SKM-1 treated with dmso at 0.1 percent for 144 hours (cell line): ENCODE measurements at regions not wholly inside any gene's neighbourhood (a gene's known extent, or its start where the extent isn't known, plus 50 kb on each side); places are given as distances from the start of the nearest gene placed in this dataset.
A peak's percentile ranks its signal among the peaks of the same experiment; 100 is the strongest.
"Not testable (repeated sequence)": the region's sequence is repeated elsewhere in the genome, so short reads cannot be mapped to it uniquely, and the experiment has no call there.

Source experiments
- DNase-seq: peaks from one replicate; lab custom pipeline; 2025; ENCODE audit not compliant: unreplicated experiment; lab: John Stamatoyannopoulos, UW

DNA sequence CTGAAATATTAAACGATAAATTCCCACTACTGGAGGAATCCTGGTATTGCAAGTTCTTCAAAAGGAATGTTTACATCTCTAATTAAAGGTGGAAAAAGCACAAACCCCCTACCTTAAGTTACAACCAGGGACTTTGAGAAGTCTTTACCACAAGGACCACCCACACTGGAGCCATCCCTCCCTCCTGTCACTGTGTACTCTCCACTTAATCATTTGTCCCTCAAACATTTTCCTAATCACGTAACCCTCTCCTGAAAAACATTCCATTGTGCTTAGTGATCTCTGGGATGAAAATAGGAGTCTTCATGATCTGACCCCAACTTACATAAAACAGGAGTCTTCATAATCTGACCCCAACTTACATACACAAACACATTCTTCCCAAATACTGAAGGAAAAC lies 85.7 kb downstream of the SUCLG1 start:
- no peak for DNase-seq

GRCh38 chr2:84362541-84362940 lies 96.5 kb downstream of the SUCLG1 start:
- no peak for DNase-seq

GRCh38 chr2:84338069-84338468 lies 121.0 kb downstream of the SUCLG1 start:
- DNase-seq: peak; percentile 79

DNA sequence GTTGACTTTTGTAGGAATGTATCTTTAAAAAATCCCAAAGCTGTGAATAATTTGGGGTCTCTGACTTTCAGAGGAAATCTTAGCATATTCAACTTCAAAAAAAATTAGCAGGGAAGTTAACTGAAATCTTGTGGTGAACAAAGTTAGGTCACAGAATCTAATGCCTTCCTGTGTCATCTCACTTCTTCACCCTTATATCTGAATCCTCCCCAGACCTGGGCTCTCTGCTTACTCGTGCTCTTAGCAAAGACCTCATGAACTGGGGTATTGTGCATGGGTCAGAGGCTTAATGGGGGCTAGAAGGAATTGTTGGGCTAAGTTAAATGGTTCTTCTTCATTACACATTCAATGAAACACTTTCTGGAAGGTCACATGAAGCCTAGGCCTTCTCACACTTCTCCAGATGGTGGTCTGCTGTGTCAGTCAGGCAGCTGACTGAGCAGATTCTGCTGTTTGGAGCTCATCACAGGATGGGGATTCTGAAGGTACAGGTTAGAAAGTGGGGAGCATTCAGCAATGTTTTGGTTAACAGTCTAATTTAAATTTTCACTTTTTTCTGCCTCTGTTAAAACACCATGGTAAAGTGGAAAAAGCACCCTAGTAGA lies 131.3 kb downstream of the SUCLG1 start:
- DNase-seq: no peak

GRCh38 chr2:84326831-84327432 lies 132.1 kb downstream of the SUCLG1 start:
- no peak for DNase-seq

- DNase-seq: no peak
Measured at GRCh38 chr2:84323890-84324289, 135.2 kb downstream of the SUCLG1 start.

- DNase-seq: no peak
Measured at GRCh38 chr2:84320940-84321339, 138.1 kb downstream of the SUCLG1 start.

- no peak for DNase-seq
Measured at GRCh38 chr2:84319581-84319980, 139.5 kb downstream of the SUCLG1 start.

- no peak for DNase-seq
Measured at GRCh38 chr2:84317135-84317534, 141.9 kb downstream of the SUCLG1 start.

GRCh38 chr2:84314901-84315330 lies 144.2 kb downstream of the SUCLG1 start:
- peak; percentile 88 for DNase-seq

DNA sequence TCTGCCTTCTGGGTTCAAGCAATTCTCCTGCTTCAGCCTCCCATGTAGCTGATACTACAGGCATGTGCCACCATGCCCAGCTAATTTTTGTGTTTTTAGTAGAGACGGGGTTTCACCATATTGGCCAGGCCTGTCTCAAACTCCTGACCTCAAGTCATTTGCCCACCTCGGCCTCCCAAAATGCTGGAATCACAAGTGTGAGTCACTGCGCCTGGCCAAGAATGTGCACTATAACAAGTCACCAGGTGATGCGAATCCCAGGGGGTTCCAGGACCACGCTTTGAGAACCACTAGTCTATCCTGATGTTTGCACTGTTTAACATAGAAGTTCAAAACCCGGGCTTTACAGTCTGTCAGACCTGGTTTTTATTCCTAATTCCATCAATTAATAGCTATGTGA lies 144.8 kb downstream of the SUCLG1 start:
- no peak for DNase-seq

- no peak for DNase-seq
Measured at GRCh38 chr2:84309281-84309680, 149.8 kb downstream of the SUCLG1 start.

DNA sequence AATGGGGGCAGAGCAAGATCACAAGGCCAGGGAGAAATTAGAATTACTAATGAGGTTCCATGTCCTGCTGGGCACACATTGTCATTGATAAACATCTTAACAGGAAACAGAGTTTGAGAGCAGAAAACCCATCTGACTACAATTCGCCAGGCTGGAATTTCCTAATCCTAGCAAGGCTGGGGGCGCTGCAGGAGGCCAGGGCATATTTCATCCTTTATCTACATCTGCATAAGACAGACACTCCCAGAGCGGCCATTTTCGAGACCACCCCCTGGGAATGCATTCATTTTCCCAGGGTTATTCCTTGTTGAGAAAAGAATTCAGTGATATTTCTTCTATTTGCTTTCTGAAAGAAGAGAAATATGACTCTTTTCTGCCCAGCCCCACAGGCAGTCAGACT lies 152.7 kb downstream of the SUCLG1 start:
- no peak for DNase-seq

GRCh38 chr2:84302513-84303412 lies 156.3 kb downstream of the SUCLG1 start:
- DNase-seq: peak; percentile 84

GRCh38 chr2:84301717-84302116 lies 157.4 kb downstream of the SUCLG1 start:
- no peak for DNase-seq

GRCh38 chr2:84300696-84301029 lies 158.4 kb downstream of the SUCLG1 start:
- DNase-seq: no peak

- DNase-seq: not testable (repeated sequence)
Measured at GRCh38 chr2:84300001-84300695, 158.9 kb downstream of the SUCLG1 start.

- no peak for DNase-seq
Measured at GRCh38 chr2:84299211-84299775, 159.8 kb downstream of the SUCLG1 start.

- DNase-seq: no peak
Measured at GRCh38 chr2:84297155-84297554, 161.9 kb downstream of the SUCLG1 start.

GRCh38 chr2:84293791-84294380 lies 165.2 kb downstream of the SUCLG1 start:
- no peak for DNase-seq

- no peak for DNase-seq
Measured at GRCh38 chr2:84292545-84292944, 166.5 kb downstream of the SUCLG1 start.
